MV-4-11 (cell line): ENCODE measurements at regions not wholly inside any gene's neighbourhood (a gene's known extent, or its start where the extent isn't known, plus 50 kb on each side); places are given as distances from the start of the nearest gene placed in this dataset.

ENCODE experiments used
- DNase-seq: peaks from one replicate; lab custom pipeline; 2025; lab: John Stamatoyannopoulos, UW

DNA sequence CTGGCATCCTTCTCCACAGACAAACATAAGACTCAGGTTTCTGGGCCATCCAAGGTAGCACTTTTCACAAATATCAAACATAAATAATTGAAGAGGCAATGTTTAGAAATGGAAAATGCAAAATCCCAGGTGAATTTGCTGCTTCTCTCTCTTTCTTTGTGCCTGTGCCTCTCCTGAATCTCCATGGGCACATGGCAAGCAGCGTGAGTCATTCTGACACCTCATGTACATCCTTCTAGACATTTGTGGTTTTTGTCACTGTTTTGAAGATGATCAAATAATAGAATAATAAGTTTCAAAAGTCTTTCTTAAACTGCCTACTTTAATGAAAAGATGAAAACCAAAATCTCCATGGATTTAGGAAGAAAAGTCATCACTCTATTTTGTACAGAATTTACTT is 60.3 kb upstream of the RAB11FIP2 start:
- no peak for DNase-seq

- DNase-seq: no peak
These were observed 59.7 kb upstream of the RAB11FIP2 start for GRCh38 chr10:118106426-118106825.

- no peak for DNase-seq
These were observed 55.4 kb upstream of the RAB11FIP2 start for GRCh38 chr10:118102121-118102520.

DNA sequence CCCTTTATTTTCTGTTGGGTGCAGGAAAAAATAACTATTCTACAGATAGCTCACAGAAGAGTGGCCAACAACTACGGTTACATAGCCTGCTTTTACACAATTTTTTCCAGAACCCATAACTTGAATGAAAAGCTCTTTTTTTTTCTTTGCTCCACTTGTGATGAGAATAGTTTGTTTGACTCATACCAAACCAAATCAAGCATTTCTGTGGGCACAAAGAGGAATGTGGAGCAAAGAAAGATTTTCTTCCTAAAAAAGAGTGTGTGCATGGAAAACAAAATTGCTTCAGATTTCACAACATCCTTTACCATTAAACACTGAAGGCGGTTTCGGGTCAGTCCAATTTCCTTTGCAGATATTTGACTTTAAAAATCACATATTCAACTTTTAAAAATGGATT is 54.8 kb upstream of the RAB11FIP2 start:
- DNase-seq: no peak
